NCI-H345 treated with DMSO at 0.1 percent for 48 hours (cell line): ENCODE measurements at regions not wholly inside any gene's neighbourhood (a gene's known extent, or its start where the extent isn't known, plus 50 kb on each side); places are given as distances from the start of the nearest gene placed in this dataset.

Experiments
- DNase-seq: peaks from one replicate; lab custom pipeline; 2025; ENCODE audit not compliant: unreplicated experiment; lab: John Stamatoyannopoulos, UW

GRCh38 chr17:77361986-77362620 is 221.3 kb downstream of the SEC14L1 start:
- DNase-seq = no peak

GRCh38 chr17:77363821-77364361 is 223.1 kb downstream of the SEC14L1 start:
- no peak for DNase-seq

DNA sequence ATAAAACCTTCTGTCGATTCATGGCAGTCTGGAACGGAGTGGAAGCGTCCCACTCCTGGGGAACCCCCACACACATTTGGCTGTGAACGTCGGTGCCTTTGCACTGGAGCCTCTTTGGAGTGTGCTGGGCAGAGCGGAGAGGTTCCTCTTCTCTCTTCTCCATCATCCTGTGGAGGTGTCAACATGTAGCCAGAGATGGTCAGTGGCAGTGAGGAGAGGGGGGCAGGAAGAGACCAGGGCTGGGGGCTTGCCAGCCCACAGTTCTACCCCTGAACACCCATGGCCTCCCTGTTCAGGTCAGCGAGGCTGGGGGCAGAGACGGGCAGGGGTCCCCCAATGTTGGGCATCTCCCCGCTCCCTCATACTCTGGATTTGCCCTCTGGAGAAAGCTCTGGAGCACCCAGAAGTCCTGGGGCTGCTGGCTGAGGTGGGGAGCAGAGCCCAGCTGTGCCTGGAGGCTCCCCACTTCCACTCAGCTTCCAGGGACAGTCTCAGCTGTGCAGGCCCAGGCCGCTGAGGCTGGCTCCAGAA is 223.7 kb downstream of the SEC14L1 start:
- DNase-seq = no peak

- DNase-seq = no peak
Observed at GRCh38 chr17:77364941-77365583, 224.3 kb downstream of the SEC14L1 start.

DNA sequence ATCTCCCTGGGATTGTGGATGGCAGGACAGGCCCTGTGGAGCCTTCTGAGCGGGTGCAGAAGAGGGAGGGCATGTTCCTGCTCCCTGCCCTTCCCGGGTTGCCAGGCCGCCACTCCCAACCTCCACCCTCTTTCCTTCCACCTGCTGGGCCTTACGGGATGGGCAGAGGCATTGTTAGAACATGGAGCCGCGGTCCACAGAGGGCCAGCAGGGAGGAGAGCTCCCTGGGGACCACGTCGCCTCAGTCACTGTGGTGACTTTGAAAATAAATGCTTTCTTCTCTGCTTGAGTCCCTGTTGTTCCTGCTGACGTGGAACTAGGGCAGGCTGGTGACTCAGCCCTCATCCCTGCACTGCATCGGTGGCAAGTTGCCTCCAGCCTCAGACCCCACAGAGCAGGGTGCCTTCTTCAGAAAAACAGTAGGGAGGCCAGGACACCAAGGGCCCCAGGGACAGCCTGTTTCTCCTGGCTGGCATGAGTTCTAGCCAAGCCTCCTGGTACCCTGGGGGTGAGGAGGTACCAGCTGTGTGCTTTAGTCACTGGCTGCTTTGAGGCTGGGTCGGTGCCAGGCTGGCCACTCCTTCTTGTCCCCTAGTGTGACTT is 224.9 kb downstream of the SEC14L1 start:
- peak; percentile 80 for DNase-seq

GRCh38 chr17:77366206-77366557 is 225.4 kb downstream of the SEC14L1 start:
- peak; percentile 58 for DNase-seq

GRCh38 chr17:77366558-77367245 is 225.9 kb downstream of the SEC14L1 start:
- DNase-seq = no peak

DNA sequence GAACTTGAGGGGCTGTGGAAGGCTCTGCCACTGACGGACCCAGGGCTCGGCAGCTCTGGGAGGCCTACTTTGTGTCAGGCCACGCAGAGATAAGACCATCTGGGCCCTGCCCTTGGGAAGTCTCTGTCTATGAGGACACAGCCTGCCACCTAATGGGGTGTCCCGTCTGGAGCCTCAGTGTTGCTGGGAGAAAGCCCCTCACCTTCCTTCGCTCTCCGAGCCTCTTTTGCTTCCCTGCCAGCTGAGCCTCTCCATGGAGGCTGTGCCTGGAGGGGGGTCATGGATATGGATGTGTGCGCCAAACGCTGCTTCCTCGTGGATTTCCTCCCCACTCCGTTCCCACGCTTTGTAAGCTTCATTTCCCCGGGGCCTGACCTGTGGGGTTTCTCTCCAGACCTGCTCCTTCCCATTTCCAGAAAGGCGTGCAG is 228.8 kb downstream of the SEC14L1 start:
- DNase-seq = no peak

- no peak for DNase-seq
Observed at GRCh38 chr17:77370586-77370985, 229.8 kb downstream of the SEC14L1 start.

GRCh38 chr17:77371117-77371887 is 230.5 kb downstream of the SEC14L1 start:
- DNase-seq = peak; percentile 80

- DNase-seq = no peak
Observed at GRCh38 chr17:77371888-77372443, 231.2 kb downstream of the SEC14L1 start.

- no peak for DNase-seq
Observed at GRCh38 chr17:77372444-77373298, 231.9 kb downstream of the SEC14L1 start.

DNA sequence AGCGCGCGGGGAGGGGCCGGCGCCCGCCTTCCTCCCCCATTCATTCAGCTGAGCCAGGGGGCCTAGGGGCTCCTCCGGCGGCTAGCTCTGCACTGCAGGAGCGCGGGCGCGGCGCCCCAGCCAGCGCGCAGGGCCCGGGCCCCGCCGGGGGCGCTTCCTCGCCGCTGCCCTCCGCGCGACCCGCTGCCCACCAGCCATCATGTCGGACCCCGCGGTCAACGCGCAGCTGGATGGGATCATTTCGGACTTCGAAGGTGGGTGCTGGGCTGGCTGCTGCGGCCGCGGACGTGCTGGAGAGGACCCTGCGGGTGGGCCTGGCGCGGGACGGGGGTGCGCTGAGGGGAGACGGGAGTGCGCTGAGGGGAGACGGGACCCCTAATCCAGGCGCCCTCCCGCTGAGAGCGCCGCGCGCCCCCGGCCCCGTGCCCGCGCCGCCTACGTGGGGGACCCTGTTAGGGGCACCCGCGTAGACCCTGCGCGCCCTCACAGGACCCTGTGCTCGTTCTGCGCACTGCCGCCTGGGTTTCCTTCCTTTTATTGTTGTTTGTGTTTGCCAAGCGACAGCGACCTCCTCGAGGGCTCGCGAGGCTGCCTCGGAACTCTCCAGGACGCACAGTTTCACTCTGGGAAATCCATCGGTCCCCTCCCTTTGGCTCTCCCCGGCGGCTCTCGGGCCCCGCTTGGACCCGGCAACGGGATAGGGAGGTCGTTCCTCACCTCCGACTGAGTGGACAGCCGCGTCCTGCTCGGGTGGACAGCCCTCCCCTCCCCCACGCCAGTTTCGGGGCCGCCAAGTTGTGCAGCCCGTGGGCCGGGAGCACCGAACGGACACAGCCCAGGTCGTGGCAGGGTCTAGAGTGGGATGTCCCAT is 232.8 kb downstream of the SEC14L1 start:
- no peak for DNase-seq

GRCh38 chr17:77374170-77374936 is 233.6 kb downstream of the SEC14L1 start:
- no peak for DNase-seq

- DNase-seq = no peak
Observed at GRCh38 chr17:77375108-77375916, 234.5 kb downstream of the SEC14L1 start.

- DNase-seq = no peak
Observed at GRCh38 chr17:77375917-77376651, 235.3 kb downstream of the SEC14L1 start.
